HepG2 (cell line): ENCODE measurements at regions not wholly inside any gene's neighbourhood (a gene's known extent, or its start where the extent isn't known, plus 50 kb on each side); places are given as distances from the start of the nearest gene placed in this dataset.

ENCODE experiments used
- ATAC-seq: fragments of 200-7000 bp; cut with Tn5 transposase; 3 replicates; pipeline ENCODE4 v1.9.1; 2020; ENCODE audit warnings: mild to moderate bottlenecking, moderate library complexity
- BruUV-seq: library from RNA; stranded (reverse); fragments of 400-500 nt; replicated peaks from 2 replicates; lab custom pipeline; 2021; lab: Mats Ljungman, UMichigan
- CTCF ChIA-PET: fragments of 300-600 bp; formaldehyde crosslinking; extraction: SDS; loops from one replicate; lab custom pipeline; 2021; ENCODE audit warnings: low total read pairs, inconsistent platforms, low intra/inter-chr PET ratio; lab: Yijun Ruan, JAX
- POLR2A ChIA-PET: fragments of 350-600 bp; sonication (Branson Sonifier 250); formaldehyde crosslinking; loops from one replicate; lab custom pipeline; 2020; ENCODE audit warnings: antibody characterized with exemption, inconsistent platforms; lab: Yijun Ruan, JAX
- DNase-seq: peaks from one replicate; pipeline ENCODE4 v3.0.0-alpha.2; 2015; ENCODE audit warnings: low spot score
- FAIRE-seq: peaks from 3 replicates; lab custom pipeline; 2011; peaks lifted over from hg19 to GRCh38; lab: Jason Lieb, UNC
- H2AFZ ChIP-seq: one replicate; pipeline ENCODE4 v1.6.1; 2011; ENCODE audit warnings: low read length, inconsistent platforms
- H3K27ac ChIP-seq: fragments of 300-600 bp; 3 replicates; pipeline ENCODE4 v1.8.0; 2011; ENCODE audit warnings: mixed run types, mild to moderate bottlenecking, mixed read lengths, low read length, inconsistent platforms; ENCODE audit not compliant: insufficient read depth; ENCODE audit errors: extremely low read length
- H3K27me3 ChIP-seq, 2 experiments: fragments of 200-600 bp in 1 of 2; 2 replicates in 1 of 2; 3 replicates in 1 of 2; pipeline versions ENCODE4 v1.6.0 to v1.8.0; 2011; ENCODE audit warnings: low read length in 2 of 2, mild to moderate bottlenecking in 2 of 2, moderate library complexity in 2 of 2, inconsistent platforms in 1 of 2; ENCODE audit not compliant: insufficient read depth in 2 of 2, control insufficient read depth in 1 of 2
- H3K36me3 ChIP-seq, 2 experiments: fragments of 200-600 bp in 1 of 2; replicated peaks in 1 of 2; 2 replicates in 1 of 2; 3 replicates in 1 of 2; pipeline versions ENCODE4 v1.5.1 to v1.8.0; 2011; ENCODE audit warnings: low read length in 2 of 2, inconsistent platforms in 1 of 2; ENCODE audit not compliant: insufficient read depth in 2 of 2, control insufficient read depth in 1 of 2
- H3K4me1 ChIP-seq: 2 replicates; pipeline ENCODE4 v1.5.1; 2012; ENCODE audit warnings: low read length, inconsistent platforms; ENCODE audit not compliant: insufficient read depth
- H3K4me2 ChIP-seq: 2 replicates; pipeline ENCODE4 v1.6.0; 2011; ENCODE audit warnings: low read depth, low read length, inconsistent platforms
- H3K4me3 ChIP-seq, 3 experiments: fragments of 200-600 bp in 1 of 3; sonication (generic), shearing (Covaris generic) in 1 of 3; replicated peaks in 1 of 3; 2 replicates each; pipeline ENCODE4 v1.5.1; 2011 to 2016; ENCODE audit warnings: low read length in 3 of 3, inconsistent platforms in 2 of 3, low read depth in 2 of 3, mild to moderate bottlenecking in 2 of 3, control low read depth in 1 of 3, mixed read lengths in 1 of 3; ENCODE audit not compliant: insufficient read depth in 1 of 3
- H3K79me2 ChIP-seq: one replicate; pipeline ENCODE4 v1.6.1; 2011; ENCODE audit warnings: low read length, inconsistent platforms; ENCODE audit not compliant: insufficient read depth
- H3K9ac ChIP-seq: 2 replicates; pipeline ENCODE4 v1.6.0; 2011; ENCODE audit warnings: mild to moderate bottlenecking, low read depth, low read length, inconsistent platforms; ENCODE audit not compliant: insufficient read depth
- H3K9me3 ChIP-seq: 2 replicates; pipeline ENCODE4 v1.5.1; 2012; ENCODE audit warnings: mild to moderate bottlenecking, low read length
- H4K20me1 ChIP-seq: 2 replicates; pipeline ENCODE4 v1.6.0; 2011; ENCODE audit warnings: inconsistent platforms, mild to moderate bottlenecking, low read length, moderate library complexity; ENCODE audit not compliant: insufficient read depth
- ARNT2 ChIP-seq: sonication (generic); formaldehyde crosslinking; IDR thresholded peaks from 2 replicates; pipeline ENCODE4 v1.8.0; 2022; ENCODE audit warnings: mild to moderate bottlenecking, low read depth, missing genetic modification reagents, moderate library complexity
- DPF2 ChIP-seq: sonication (generic); formaldehyde crosslinking; IDR thresholded peaks from 2 replicates; pipeline ENCODE4 v1.4.0; 2020; ENCODE audit warnings: mild to moderate bottlenecking, low read depth, missing genetic modification reagents, borderline replicate concordance
- RELA ChIP-seq: sonication (generic); formaldehyde crosslinking; IDR thresholded peaks from 2 replicates; pipeline ENCODE4 v1.4.0; 2020; ENCODE audit warnings: missing genetic modification reagents
- RORA ChIP-seq: sonication (generic); formaldehyde crosslinking; IDR thresholded peaks from 2 replicates; pipeline ENCODE4 v1.5.0; 2020; ENCODE audit warnings: mild to moderate bottlenecking, missing genetic modification reagents, moderate library complexity
- SOX13 ChIP-seq, 3 experiments: fragments of 450-650 bp in 1 of 3; sonication (generic) in 1 of 3; formaldehyde crosslinking in 1 of 3; IDR thresholded peaks in 2 of 3; conservative IDR thresholded peaks in 1 of 3; 2 replicates each; pipeline versions ENCODE4 v1.5.0 to v1.6.1; 2016 to 2020; ENCODE audit warnings: antibody characterized with exemption in 1 of 3, mild to moderate bottlenecking in 1 of 3, missing compliant biosample characterization in 1 of 3, missing genetic modification reagents in 1 of 3, moderate library complexity in 1 of 3
- ZNF577 ChIP-seq: sonication (generic); formaldehyde crosslinking; IDR thresholded peaks from 2 replicates; pipeline ENCODE4 v1.4.0; 2020; ENCODE audit warnings: mild to moderate bottlenecking, low read depth, missing genetic modification reagents, borderline replicate concordance
- WGBS: methylation state at CpG from one replicate; pipeline ENCODE4 v1.1.6; 2017; ENCODE audit warnings: low lambda C conversion rate; 5-methylcytosine and 5-hydroxymethylcytosine counted together
- in situ Hi-C: cut with HindIII; loops from 2 replicates; pipeline ENCODE4 v1.10.0; 2017; ENCODE audit warnings: low pct_unique_long_range_greater_than_20kb; ENCODE audit not compliant: extremely low pct_ligation_motif_present
- intact Hi-C: fragments of 100-400 bp; cut with micrococcal nuclease; formaldehyde crosslinking; loops from one replicate; pipeline ENCODE4 v1.10.0; 2022; ENCODE audit not compliant: unreplicated experiment
- TF ChIP-seq, protein P1 (sequence below): sonication (generic); formaldehyde crosslinking; IDR thresholded peaks from 2 replicates; pipeline ENCODE4 v1.4.0; 2020; ENCODE audit warnings: mild to moderate bottlenecking, missing genetic modification reagents
- TF ChIP-seq, protein P2 (sequence below): sonication (generic); formaldehyde crosslinking; IDR thresholded peaks from 2 replicates; pipeline ENCODE4 v1.5.0; 2020; ENCODE audit warnings: mild to moderate bottlenecking, missing genetic modification reagents, moderate library complexity
- TF ChIP-seq, protein P3 (sequence below): IDR thresholded peaks from 2 replicates; pipeline ENCODE4 v1.6.1; 2016; ENCODE audit warnings: control low read depth

DNA sequence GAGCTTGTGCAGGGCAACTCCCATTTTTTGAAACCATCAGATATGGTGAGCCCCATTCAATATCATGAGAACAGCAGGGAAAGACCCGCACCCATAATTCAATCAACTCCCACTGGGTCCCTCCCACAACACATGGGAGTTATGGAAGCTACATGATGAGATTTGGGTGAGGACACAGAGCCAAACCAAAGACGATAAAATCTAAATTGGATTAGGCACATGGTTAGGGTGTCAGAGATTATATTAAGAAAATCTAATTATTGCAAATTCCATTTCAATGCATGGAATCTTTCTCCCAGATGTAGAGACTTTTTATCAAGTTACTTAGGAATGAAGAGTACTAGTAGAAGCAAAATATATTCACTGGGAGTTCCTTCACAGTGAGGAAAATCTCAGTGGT is 324.9 kb downstream of the JRKL start:
- H2AFZ ChIP-seq: no peak overlapping the region
- TF ChIP-seq, protein P1, sequence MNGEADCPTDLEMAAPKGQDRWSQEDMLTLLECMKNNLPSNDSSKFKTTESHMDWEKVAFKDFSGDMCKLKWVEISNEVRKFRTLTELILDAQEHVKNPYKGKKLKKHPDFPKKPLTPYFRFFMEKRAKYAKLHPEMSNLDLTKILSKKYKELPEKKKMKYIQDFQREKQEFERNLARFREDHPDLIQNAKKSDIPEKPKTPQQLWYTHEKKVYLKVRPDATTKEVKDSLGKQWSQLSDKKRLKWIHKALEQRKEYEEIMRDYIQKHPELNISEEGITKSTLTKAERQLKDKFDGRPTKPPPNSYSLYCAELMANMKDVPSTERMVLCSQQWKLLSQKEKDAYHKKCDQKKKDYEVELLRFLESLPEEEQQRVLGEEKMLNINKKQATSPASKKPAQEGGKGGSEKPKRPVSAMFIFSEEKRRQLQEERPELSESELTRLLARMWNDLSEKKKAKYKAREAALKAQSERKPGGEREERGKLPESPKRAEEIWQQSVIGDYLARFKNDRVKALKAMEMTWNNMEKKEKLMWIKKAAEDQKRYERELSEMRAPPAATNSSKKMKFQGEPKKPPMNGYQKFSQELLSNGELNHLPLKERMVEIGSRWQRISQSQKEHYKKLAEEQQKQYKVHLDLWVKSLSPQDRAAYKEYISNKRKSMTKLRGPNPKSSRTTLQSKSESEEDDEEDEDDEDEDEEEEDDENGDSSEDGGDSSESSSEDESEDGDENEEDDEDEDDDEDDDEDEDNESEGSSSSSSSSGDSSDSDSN (CRISPR knock-in tag): no peak
- TF ChIP-seq ZNF577 (CRISPR knock-in tag): no peak
- TF ChIP-seq ARNT2 (CRISPR knock-in tag): no peak
- TF ChIP-seq, protein P2, sequence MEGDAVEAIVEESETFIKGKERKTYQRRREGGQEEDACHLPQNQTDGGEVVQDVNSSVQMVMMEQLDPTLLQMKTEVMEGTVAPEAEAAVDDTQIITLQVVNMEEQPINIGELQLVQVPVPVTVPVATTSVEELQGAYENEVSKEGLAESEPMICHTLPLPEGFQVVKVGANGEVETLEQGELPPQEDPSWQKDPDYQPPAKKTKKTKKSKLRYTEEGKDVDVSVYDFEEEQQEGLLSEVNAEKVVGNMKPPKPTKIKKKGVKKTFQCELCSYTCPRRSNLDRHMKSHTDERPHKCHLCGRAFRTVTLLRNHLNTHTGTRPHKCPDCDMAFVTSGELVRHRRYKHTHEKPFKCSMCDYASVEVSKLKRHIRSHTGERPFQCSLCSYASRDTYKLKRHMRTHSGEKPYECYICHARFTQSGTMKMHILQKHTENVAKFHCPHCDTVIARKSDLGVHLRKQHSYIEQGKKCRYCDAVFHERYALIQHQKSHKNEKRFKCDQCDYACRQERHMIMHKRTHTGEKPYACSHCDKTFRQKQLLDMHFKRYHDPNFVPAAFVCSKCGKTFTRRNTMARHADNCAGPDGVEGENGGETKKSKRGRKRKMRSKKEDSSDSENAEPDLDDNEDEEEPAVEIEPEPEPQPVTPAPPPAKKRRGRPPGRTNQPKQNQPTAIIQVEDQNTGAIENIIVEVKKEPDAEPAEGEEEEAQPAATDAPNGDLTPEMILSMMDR: no peak
- TF ChIP-seq, protein P3, sequence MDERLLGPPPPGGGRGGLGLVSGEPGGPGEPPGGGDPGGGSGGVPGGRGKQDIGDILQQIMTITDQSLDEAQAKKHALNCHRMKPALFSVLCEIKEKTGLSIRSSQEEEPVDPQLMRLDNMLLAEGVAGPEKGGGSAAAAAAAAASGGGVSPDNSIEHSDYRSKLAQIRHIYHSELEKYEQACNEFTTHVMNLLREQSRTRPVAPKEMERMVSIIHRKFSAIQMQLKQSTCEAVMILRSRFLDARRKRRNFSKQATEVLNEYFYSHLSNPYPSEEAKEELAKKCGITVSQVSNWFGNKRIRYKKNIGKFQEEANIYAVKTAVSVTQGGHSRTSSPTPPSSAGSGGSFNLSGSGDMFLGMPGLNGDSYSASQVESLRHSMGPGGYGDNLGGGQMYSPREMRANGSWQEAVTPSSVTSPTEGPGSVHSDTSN (CRISPR knock-in tag): no peak
- TF ChIP-seq RORA (CRISPR knock-in tag): no peak
- TF ChIP-seq DPF2 (CRISPR knock-in tag): no peak
- no peak for TF ChIP-seq SOX13 (IDR thresholded peaks at IDR 0.05)
- TF ChIP-seq SOX13 (CRISPR knock-in tag; conservative IDR thresholded peaks at IDR 0.05 in 1 of 2, IDR thresholded peaks at IDR 0.05 in 1 of 2): no peak
- no peak for TF ChIP-seq RELA (CRISPR knock-in tag)
- TF ChIP-seq, all 625 proteins: peak for 0
- 0% methylated on average over 2 of the region's 2 CpGs for WGBS
- H3K4me3 ChIP-seq: no peak overlapping the region
- no peaks in the 10 kb centered on the region for H3K36me3 ChIP-seq
- FAIRE-seq (no peak), DNase-seq (no peak), ATAC-seq (no peak)
- H3K4me1 ChIP-seq: no peaks in the 10 kb centered on the region
- in situ Hi-C loops: no loop called here
- ChIA-PET POLR2A (no interaction called here), CTCF (no interaction called here)
- H3K4me2 ChIP-seq: no peak overlapping the region
- no peaks in the 10 kb centered on the region for H3K79me2 ChIP-seq
- H3K27ac ChIP-seq: no peak overlapping the region
- no peaks in the 10 kb centered on the region for H3K27me3 ChIP-seq
- BruUV-seq: no TSS peak
- intact Hi-C loops: no loop called here
- H3K9me3 ChIP-seq: no peaks in the 10 kb centered on the region
- no peak overlapping the region for H3K9ac ChIP-seq
- H4K20me1 ChIP-seq: no peaks in the 10 kb centered on the region; the same call in 1 of the 2 replicates
